AML-193 (cell line): ENCODE measurements at regions not wholly inside any gene's neighbourhood (a gene's known extent, or its start where the extent isn't known, plus 50 kb on each side); places are given as distances from the start of the nearest gene placed in this dataset.

Experiments
- DNase-seq, 2 experiments: peaks; one replicate each; lab custom pipeline; 2025; lab: John Stamatoyannopoulos, UW

DNA sequence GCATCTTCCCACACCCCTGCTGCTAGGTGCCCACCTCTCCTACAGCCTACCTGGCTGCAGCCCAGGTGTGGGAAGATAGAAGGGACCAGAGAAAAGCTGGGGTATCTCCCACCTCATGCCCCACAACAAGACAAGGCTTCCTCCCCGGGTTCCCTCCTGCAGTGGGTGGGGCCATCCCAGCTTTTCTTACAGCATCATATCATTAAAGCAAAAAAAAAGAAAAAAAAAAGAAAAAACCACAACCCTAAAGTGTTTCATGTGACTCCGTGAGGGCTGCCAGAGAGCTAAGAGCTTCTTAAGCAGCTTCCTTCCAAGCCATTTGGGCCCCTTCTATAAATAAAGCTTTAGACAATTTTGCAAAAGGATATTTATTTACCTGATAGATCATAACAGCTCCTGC, 455.4 kb upstream of the TSHZ3 start:
- DNase-seq: no peak

DNA sequence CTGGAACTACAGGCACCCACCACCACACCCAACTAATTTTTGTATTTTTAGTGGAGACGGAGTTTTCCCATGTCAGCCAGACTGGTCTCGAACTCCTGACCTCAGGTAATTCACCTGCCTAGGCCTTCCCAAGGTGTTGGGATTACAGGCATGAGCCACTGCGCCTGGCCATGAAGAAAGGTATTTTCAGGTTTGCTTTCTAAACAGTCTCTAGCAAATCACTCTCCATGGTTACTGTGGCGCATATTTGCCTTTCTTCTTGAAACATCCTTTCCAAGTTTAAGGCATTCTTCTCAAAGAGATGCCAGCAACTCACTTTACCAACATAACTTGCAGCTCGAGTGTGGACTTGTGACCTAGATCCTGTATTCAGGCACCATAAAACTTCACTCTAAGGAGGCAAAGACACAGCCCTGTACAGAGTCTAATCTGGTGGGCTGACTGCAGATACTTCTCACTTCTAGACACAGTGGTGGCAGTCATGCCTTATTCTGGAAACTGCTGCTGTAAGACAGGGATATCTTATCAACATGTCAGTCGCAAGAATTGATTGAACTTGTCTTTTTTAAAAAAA, 461.4 kb upstream of the TSHZ3 start:
- DNase-seq: no peak

DNA sequence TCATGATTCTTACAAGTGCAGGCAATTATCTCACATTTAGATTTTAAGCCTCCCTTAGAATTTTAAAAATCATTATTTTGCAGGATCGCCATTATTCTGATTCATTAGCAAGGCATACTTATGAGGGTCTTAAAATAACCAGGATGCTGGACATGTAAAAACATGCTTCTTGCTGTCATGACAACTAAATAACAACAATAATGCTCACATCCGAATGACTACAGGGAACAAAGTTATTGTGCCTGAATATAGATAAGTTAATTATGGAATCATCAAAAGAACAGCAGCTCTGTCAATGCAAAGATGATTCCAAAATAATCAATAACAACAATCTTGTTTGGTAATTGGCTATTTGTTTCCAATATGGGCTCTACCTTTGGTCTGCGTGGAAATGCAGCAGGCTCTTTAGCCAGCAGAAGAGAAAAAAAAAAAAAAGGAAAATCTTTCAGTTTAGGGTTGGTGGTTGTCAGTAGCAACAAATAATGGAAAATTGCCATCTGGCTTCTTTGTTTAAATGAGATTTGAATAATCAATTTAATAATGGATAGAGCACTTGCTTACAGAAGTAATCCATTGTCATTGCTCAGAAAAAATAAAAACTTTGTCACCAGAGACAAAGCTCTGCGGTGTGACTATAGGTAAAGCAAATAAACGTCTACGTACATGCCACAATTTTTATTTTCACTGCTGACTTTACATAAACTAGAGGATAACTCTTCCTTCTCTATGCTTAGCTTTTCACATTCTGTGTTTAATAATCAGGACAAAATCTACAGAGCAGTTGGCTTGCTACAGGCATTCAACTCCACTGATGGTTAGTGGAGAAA, 468.9 kb upstream of the TSHZ3 start:
- DNase-seq: no peak

DNA sequence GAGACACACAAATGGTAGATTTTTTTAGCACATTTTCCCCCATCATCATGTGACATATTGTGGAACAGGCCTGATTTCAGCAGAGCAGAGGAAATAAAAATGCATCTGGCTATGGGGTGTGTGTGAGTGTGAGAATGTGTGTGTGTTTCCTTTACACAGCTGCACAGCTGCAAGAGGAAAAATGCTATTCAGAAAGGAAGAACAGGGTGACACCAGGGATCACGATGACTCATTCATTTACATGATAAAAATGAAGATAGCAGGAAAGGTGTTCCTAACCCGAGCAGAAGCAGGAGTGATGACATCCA, 469.5 kb upstream of the TSHZ3 start:
- no peak for DNase-seq

DNA sequence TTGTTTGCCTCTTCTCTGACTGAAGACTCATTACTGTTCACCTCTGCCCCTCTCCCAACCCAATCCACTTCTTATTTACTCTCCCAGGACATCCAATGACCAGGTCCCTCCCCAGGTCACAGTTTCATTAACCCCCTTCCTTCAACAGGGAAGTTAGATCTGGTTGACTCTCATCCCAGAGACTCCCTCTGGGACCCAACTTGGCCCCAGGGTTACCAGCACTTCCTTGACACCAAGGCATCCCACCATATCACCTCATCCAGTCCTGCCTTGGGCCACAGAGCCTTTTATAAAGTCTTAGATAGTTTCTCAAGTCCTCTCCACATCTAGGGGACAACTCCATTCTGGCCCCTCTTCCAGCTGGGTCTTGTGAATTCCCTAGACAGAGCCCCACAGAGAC, 470.6 kb upstream of the TSHZ3 start:
- DNase-seq: no peak

DNA sequence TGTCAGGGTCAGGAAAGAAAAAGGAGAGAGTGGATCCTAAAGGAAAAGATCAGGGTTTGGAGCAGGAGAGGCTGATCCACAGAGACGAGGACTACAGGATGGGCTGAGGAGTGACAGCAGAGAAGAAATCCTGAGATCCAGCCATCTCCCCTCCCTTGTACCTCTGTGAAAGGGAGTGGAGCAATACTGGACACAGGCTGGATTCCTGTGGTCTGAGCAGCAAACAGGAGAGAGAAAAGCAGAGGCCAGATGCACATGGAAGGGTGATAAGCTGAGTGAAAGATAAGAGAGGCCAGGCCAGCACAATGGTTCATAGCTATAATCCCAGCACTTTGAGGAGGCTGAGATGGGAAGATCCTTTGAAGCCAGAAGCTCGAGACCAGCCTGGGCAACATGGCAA, 472.1 kb upstream of the TSHZ3 start:
- DNase-seq: no peak

DNA sequence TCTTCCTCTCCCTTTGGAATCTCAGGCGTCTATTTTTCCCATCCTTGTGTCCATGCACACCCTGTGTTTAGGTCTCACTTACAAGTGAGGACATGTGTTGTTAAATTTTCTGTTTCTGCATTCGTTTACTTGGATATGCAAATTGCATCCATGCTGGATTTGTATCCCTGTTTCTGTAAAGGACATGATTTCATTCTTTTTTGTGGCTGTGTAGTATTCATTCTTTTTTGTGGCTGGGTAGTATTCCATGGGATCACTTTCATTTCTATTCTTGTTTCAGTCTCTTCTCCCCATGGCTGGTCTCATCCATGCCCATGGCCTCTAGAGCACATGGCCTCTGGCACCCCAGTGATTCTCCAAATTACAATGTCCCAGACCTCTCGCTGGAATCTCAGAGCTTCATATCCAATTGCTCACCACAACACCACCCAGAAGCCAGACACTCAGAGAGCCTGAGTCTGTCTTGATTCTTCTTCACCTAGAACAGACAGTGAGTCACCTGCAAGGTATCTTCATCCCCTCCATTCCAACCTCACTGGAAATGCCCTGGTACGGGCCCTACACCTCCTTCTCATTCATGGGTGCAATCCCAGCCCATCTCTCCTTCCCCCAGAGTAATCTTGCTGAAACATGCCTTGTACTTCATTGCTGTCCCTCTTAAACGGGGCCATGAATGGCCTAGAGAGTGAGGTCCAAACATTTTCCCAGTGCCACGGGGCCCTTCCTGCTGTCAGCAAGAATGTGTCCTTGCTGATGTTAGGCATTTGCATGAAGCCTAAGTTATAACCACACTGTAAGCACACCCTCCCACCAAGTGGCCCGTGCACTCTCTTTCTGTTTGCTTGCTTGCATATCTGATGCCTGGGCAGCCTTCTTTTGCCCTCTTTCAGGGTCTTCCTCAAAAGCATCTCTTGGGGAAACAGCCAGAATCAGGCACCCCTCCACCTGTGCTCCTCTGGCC, 476.2 kb upstream of the TSHZ3 start:
- no peak for DNase-seq

DNA sequence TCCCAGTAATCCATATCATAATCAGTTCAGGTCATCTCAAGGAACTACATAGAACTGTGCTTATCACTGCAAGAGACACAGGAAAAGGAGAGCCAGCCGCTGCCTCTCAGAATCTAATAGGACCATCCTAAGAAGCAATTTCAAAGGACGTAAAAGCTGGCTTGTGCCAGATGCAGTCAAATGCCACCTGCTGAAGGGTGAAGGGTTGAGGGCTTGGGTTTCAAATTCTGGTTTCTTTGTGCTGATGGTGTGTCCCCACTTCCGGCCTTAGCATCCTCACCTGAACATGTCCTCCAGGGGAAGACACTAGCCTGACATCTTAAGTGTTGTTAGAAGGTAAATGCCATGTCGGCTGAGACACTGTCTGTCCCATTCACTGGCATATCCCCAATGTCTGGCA, 477.1 kb upstream of the TSHZ3 start:
- no peak for DNase-seq

DNA sequence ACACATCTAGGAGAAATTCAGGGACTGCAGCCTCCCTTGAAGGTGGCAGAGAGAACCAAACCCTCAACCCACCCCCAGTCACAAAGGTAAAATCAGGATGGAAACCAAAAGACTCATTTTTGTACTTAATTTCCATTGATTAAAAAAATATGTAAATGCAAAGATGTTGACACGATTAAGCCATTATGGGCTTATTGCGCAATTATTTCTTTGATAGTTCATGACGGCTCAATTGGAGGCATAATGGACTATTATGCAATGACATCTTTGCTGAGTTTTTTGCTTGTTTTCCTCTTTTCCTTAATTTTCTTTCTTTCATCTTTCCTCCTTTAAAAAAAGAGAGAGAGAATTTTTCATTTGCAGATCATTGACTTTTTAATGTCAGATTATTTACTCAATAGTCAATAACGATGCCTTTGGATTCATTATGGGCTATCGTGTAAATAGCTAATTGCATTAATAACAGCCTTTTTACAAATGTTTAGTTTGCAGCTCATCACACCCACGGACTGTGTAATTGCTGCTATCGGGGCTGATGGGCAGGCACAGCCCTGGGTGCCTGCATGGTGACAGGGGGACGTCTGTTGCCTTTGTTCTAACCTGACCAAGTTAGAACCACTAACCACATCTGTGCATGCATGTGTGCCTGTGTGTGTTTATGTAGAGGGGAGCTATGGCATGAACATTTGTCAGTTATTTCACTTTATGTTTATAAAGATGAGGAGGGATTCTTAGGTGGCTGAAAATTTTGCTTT, 482.4 kb upstream of the TSHZ3 start:
- no peak for DNase-seq

DNA sequence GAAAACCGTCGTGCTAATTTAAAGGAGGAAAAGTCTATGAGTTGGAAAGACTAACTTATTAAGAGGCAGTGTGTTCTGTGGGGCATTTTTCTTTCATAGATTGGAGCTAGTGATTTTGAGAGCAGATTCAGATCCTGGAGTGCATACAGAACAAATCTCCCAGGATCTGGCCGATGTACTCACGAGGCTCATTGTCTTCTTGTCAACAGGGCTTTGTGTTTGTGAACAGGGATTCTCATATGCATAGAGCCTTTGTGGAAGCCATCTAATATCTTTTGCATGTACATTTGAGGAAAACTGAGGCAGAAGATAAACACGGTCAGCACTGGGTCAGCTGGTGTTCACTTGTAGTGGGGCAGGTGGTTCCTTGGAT, 482.9 kb upstream of the TSHZ3 start:
- DNase-seq: no peak

DNA sequence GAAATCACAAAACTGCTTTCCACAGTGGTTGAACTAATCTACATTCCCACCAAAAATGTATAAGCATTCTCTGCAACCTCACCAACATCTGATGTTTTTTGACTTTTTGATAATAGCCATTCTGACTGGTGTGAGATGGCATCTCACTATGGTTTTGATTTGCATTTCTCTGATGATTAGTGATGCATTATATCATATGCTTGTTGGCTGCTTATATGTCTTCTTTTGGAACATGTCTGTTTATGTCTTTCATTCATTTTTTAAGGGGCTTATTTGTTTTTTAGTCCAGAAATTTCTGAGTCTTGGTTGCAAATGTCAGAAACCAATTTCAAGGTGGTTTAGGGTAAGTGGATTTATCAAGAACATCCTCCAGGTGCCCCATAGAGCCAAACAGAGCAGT, 484.8 kb upstream of the TSHZ3 start:
- no peak for DNase-seq

DNA sequence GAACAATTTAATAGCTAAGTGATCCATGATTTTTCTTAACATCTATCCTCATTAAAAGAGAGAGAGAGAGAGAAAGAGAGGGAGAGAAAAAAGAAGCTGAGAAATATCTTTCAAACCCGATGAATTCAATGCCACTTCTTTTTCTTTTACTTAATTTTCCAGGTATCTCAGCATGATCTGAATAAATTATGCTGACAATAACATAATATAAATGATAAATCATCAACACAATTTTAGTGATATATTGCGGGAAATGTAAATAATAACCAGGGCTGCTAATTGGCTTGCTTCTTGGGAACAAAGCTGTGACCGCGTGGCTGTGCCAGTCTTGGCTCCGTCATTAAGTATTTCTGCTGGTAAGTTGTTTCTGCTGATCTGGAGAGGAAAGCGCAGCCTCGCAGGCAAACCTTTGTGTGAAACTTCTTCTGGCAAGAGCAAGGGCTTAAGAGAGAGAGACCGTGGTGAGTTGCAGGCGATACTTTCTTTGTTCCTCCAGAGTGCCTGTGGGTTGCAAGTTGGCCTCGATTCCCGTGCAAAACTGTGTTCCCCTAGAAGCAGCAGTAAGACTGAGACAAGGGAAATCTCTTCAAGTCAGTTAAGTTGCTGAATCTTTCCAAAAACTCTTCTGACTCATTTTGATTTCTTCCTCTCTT, 489.1 kb upstream of the TSHZ3 start:
- no peak for DNase-seq

DNA sequence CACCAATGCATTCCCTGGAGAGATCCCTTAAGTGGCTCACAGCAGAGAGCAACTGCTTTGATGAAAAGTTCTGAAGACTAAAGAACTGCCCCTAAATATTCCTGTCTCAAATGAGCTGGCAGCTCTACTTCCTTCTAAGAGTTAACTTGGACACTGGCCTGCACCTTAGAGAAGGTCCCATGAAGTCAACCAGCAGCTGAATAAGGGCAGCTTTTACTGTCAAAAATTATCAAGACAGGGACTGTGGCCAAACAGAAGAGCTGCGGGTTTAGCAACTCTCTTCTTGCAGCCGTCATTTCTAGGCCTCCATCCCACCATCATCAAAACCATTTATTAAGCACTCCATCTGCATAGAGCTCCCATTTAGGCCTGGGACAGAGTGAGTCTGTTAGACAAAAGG, 491.1 kb upstream of the TSHZ3 start:
- no peak for DNase-seq

DNA sequence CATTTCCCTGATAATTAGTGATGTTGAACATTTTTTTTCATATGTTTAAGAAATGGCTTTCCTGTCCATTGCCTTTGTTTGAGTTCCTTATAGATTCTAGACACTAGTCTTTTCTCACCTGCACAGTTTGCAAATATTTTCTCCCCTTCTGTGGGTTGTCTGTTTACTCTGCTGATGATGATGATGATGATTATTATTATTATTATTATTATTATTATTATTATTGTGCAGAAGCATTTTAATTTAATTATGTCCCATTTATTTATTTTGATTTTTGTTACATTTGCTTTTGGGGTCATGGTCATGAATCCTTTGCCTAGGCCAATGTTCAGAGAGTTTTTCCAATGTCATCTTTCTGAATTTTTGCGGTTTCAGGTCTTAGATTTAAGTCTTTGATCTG, 492.5 kb upstream of the TSHZ3 start:
- no peak for DNase-seq

DNA sequence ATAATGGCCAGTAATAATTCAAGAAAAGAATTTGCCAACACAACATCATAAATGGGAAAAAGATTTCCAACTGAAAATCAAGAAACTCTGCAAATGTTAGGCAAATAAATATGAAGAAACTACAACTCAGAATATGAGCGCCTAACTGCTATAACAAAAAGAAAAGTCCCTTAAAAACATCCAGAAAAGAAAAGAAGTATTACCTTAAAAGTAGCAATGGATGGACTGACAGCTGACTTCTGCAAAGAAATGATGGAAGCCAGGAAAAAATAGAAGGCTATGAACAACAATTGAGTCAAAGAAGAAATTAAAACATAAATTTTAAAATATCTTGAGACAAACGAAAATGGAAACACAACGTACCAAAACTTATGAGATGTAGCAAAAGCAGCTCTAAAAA, 482.3 kb upstream of the ZNF507 start:
- DNase-seq: no peak

DNA sequence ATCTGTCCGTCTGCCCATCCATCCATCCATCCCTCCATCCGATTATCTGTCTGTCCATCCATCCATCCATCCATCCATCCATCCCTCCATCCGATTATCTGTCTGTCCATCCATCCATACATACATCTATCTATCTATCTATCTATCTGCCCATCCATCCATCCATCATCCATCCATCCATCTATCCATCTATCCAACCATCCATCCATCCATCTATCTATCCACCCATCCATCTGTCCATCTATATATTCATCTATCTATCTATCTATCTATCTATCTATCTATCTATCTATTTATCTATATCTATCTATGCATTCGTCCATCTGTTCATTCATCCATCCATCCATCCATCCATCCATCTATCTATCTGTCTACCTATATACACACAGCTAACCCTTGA, 471.1 kb upstream of the ZNF507 start:
- DNase-seq: no peak

DNA sequence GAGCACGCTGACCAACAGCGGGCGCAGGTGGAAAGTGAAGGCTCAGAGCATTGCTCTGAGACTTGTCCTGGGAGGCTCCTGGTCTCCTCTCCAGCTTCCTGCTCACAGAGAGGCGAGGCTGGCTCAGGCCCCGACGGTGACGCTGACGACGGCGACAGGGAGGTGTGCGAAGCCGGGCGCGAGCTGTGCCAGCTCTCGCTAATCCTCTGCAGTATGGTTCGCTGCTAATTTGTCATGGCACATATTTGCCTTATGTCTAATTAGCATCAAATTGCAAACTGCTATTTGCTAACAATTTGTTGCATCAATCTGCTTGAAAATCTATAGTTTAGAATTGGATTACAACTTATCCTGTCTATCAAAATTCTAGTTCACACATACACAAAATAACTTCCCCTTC, 469.8 kb upstream of the ZNF507 start:
- DNase-seq: no peak

DNA sequence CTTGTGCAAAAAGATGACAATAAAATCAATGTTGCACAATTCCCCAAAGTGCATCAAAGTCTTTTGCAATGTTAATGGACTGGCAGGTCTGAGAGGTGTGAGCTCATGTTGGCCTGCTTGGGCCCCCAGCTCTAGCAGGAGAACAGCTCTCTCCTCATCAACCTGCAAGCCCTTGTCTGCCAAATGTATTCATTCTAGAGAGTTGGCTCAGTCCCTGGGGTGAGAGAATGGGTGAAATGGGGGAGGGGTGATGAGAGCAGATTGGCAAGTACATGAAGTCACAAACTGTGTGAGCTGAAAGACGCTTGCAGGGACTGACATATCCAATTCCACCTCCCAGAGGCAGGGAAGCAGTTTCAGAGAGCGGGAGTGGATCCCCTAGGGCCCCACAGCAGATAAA, 465.1 kb upstream of the ZNF507 start:
- no peak for DNase-seq

DNA sequence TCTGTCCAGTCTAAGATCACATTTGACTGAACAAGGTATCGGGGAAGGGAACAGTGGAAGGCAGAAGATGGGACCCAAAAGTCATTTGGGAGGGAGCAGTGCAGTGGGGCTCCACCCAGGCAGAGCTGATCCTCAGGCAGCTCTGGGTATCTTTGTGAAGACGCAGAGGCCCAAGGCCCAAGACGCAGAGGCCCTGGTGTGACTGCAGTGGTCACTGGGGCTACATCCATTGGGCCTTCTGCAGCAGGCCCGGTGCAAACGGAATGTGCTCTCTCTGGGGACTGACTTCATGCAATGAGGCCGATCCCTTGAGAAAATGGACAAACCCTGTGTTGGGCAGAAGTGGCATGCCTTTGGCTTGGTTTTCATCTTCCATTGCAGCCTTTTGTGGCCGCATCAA, 463.4 kb upstream of the ZNF507 start:
- DNase-seq: no peak

DNA sequence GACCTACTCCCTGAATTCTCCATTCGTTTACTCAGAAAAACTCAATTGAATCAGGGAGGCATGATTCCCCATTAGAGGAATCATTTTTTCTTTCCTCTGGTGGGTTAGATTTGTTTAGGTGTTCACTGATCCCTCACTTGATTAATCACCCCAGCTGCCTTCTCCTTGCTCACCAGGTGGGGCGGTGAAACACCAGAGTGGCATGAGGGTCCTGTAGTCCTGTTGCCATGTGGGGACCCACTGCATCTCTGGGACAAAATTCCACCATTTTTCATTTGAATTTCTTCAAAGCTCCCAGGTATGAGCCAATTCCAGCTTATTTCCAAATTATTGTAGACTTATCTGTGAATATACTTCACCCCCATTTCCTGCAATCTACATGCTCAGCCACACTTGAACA, 462.7 kb upstream of the ZNF507 start:
- no peak for DNase-seq

DNA sequence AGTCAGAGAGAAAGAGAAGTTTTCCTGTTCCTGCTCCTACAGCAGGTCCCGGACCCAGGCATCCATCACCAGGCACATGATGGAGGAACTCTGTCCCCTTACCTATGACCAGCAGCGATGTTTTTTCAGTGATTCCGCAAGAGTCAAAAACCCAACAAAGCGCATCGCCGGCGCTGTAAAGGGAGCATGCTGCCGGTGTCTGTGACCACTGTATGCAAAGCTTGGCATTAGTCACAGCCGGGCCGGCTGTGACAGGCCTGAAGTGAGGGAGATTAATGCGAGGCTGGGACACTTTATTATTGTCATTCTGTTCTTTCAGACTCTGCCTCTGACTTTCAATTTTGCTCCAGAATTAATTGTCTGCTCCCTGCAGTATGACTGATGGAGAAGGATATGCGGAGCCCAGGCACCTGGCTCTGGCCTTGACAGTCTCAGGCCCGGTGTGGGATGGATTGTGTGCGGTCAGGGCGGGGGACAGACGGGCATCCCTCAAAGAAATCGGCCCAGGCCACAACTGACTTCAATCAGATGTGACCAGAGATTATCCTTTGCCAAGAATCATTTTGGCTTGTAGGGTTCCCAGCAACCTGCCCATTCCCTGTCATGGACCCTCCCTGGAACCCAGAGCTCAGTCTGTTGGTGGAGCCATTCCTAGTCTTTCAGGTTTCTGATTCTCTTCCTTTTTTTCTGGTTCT, 462.0 kb upstream of the ZNF507 start:
- DNase-seq: no peak
